Neural progenitor cell (in vitro differentiated cells): ENCODE measurements at regions not wholly inside any gene's neighbourhood (a gene's known extent, or its start where the extent isn't known, plus 50 kb on each side); places are given as distances from the start of the nearest gene placed in this dataset.

Source experiments
- DNase-seq: peaks from one replicate; pipeline ENCODE4 v3.0.0-alpha.2; 2016; ENCODE audit warnings: low spot score
- H2AFZ ChIP-seq: fragments of 200-600 bp; sonication (generic); replicated peaks from 2 replicates; pipeline ENCODE4 v1.6.1; 2016; ENCODE audit warnings: antibody characterized with exemption
- H3F3A ChIP-seq: fragments of 200-600 bp; sonication (generic); 2 replicates; pipeline ENCODE4 v1.6.1; 2016; ENCODE audit warnings: antibody characterized with exemption, low read depth
- H3K27ac ChIP-seq: fragments of 200-600 bp; sonication (generic); 2 replicates; pipeline ENCODE4 v1.5.1; 2016; ENCODE audit warnings: mild to moderate bottlenecking
- H3K27me3 ChIP-seq: fragments of 200-600 bp; sonication (generic); 2 replicates; pipeline ENCODE4 v1.6.1; 2016; ENCODE audit warnings: mild to moderate bottlenecking, moderate library complexity
- H3K36me3 ChIP-seq: fragments of 200-600 bp; sonication (generic); 2 replicates; pipeline ENCODE4 v1.5.1; 2016
- H3K4me1 ChIP-seq: fragments of 200-600 bp; sonication (generic); 2 replicates; pipeline ENCODE4 v1.6.1; 2016; ENCODE audit warnings: mixed run types
- H3K4me2 ChIP-seq: fragments of 200-600 bp; sonication (generic); 2 replicates; pipeline ENCODE4 v1.6.1; 2016
- H3K4me3 ChIP-seq: fragments of 200-600 bp; sonication (generic); 2 replicates; pipeline ENCODE4 v1.5.1; 2016
- H3K79me2 ChIP-seq: fragments of 200-600 bp; sonication (generic); 2 replicates; pipeline ENCODE4 v1.6.1; 2016; ENCODE audit warnings: low read depth
- H3K9ac ChIP-seq: fragments of 200-600 bp; sonication (generic); 2 replicates; pipeline ENCODE4 v1.6.1; 2016
- H3K9me3 ChIP-seq: fragments of 200-600 bp; sonication (generic); 2 replicates; pipeline ENCODE4 v1.5.1; 2016; ENCODE audit warnings: low read depth
- H4K20me1 ChIP-seq: fragments of 200-600 bp; sonication (generic); 2 replicates; pipeline ENCODE4 v1.6.1; 2016; ENCODE audit warnings: low read depth
- H3K27ac Mint-ChIP-seq: 3 replicates; pipeline ENCODE4 v1.8.0; 2021; ENCODE audit warnings: mixed read lengths
- H3K27me3 Mint-ChIP-seq: 2 replicates; pipeline ENCODE4 v1.8.0; 2022; ENCODE audit warnings: low read depth, mild to moderate bottlenecking, inconsistent platforms, moderate library complexity, mixed read lengths; ENCODE audit not compliant: insufficient read depth
- H3K36me3 Mint-ChIP-seq: 3 replicates; pipeline ENCODE4 v1.8.0; 2021; ENCODE audit warnings: mixed read lengths
- H3K4me1 Mint-ChIP-seq: 3 replicates; pipeline ENCODE4 v1.8.0; 2021; ENCODE audit warnings: mixed read lengths
- H3K4me3 Mint-ChIP-seq: 3 replicates; pipeline ENCODE4 v1.8.0; 2021; ENCODE audit warnings: mild to moderate bottlenecking, moderate library complexity, mixed read lengths
- H3K9me3 Mint-ChIP-seq: 3 replicates; pipeline ENCODE4 v1.8.0; 2020; ENCODE audit warnings: mixed read lengths
- EZH2 ChIP-seq: fragments of 200-600 bp; sonication (generic); IDR thresholded peaks from 2 replicates; pipeline ENCODE4 v1.6.1; 2017; ENCODE audit warnings: antibody characterized with exemption, mild to moderate bottlenecking, moderate library complexity
- EZH2phosphoT487 ChIP-seq: fragments of 200-600 bp; sonication (generic); IDR thresholded peaks from 2 replicates; pipeline ENCODE4 v1.6.1; 2017; ENCODE audit warnings: antibody characterized with exemption
- TF ChIP-seq, protein P1 (sequence below): fragments of 200-600 bp; sonication (generic); IDR thresholded peaks from 2 replicates; pipeline ENCODE4 v1.5.1; 2017; ENCODE audit warnings: antibody characterized with exemption, mild to moderate bottlenecking

GRCh38 chr1:14380408-14380807 is 218.1 kb upstream of the KAZN start:
- DNase-seq: no peak
- Mint-ChIP-seq H3K27ac (no peak overlapping the region), H3K4me3 (no peak overlapping the region), H3K36me3 (peaks cover 2% of the 10 kb centered on the region), H3K9me3 (peaks cover 32% of the 10 kb centered on the region), H3K4me1 (no peaks in the 10 kb centered on the region), H3K27me3 (no peaks in the 10 kb centered on the region)
- Histone ChIP-seq H3F3A (no peaks in the 10 kb centered on the region), H2AFZ (no peak overlapping the region), H3K36me3 (no peaks in the 10 kb centered on the region), H3K4me1 (no peaks in the 10 kb centered on the region), H3K27me3 (no peaks in the 10 kb centered on the region), H3K27ac (no peak overlapping the region), H3K79me2 (no peaks in the 10 kb centered on the region), H3K4me3 (no peak overlapping the region), H3K4me2 (no peak overlapping the region), H3K9ac (no peak overlapping the region), H4K20me1 (no peaks in the 10 kb centered on the region), H3K9me3 (no peaks in the 10 kb centered on the region)
- TF ChIP-seq, protein P1, sequence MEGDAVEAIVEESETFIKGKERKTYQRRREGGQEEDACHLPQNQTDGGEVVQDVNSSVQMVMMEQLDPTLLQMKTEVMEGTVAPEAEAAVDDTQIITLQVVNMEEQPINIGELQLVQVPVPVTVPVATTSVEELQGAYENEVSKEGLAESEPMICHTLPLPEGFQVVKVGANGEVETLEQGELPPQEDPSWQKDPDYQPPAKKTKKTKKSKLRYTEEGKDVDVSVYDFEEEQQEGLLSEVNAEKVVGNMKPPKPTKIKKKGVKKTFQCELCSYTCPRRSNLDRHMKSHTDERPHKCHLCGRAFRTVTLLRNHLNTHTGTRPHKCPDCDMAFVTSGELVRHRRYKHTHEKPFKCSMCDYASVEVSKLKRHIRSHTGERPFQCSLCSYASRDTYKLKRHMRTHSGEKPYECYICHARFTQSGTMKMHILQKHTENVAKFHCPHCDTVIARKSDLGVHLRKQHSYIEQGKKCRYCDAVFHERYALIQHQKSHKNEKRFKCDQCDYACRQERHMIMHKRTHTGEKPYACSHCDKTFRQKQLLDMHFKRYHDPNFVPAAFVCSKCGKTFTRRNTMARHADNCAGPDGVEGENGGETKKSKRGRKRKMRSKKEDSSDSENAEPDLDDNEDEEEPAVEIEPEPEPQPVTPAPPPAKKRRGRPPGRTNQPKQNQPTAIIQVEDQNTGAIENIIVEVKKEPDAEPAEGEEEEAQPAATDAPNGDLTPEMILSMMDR: no peak
- TF ChIP-seq EZH2: no peak
- no peak for TF ChIP-seq EZH2phosphoT487

DNA sequence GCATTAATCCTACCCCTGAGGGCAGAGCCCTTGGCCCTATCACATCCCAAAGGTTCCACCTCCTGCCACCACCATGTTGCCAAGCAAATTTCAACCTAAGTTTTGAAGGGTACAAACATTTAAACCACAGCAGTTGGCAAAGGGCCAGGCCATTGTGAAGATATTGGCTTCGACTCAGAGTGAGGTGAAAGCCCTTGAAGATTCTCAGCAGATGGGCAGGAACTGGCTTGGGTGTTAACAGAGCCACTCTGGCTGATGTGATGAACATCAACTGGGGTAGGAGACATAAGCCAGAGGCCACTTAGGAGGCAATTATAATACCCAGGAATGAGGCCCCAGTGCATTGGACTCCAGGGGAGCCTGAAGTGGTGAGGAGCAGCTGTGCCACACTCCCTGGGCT is 207.7 kb upstream of the KAZN start:
- H3K27ac ChIP-seq: no peak overlapping the region
- H3K36me3 ChIP-seq: no peaks in the 10 kb centered on the region
- no peaks in the 10 kb centered on the region for H3K4me1 ChIP-seq
- no peak overlapping the region for H3K4me3 ChIP-seq
- H3K9me3 ChIP-seq: no peaks in the 10 kb centered on the region
- no peak overlapping the region for H3K27ac Mint-ChIP-seq
- H3K9me3 Mint-ChIP-seq: peaks cover 27% of the 10 kb centered on the region
- TF ChIP-seq EZH2phosphoT487: no peak
- TF ChIP-seq, protein P1: no peak
- TF ChIP-seq EZH2: no peak
- peaks cover 5% of the 10 kb centered on the region for H3K36me3 Mint-ChIP-seq
- no peak overlapping the region for H3K4me2 ChIP-seq
- no peaks in the 10 kb centered on the region for H4K20me1 ChIP-seq
- peaks cover 3% of the 10 kb centered on the region for H3K27me3 Mint-ChIP-seq
- H3K4me1 Mint-ChIP-seq: peaks cover 11% of the 10 kb centered on the region
- no peaks in the 10 kb centered on the region for H3K79me2 ChIP-seq
- H2AFZ ChIP-seq: no peak overlapping the region
- no peak for DNase-seq
- no peak overlapping the region for H3K4me3 Mint-ChIP-seq
- H3K9ac ChIP-seq: no peak overlapping the region
- H3F3A ChIP-seq: no peaks in the 10 kb centered on the region
- H3K27me3 ChIP-seq: no peaks in the 10 kb centered on the region

- Histone ChIP-seq H3K9ac (no peak overlapping the region), H3K9me3 (no peaks in the 10 kb centered on the region), H4K20me1 (no peaks in the 10 kb centered on the region), H3K4me2 (no peak overlapping the region), H3K79me2 (no peaks in the 10 kb centered on the region), H2AFZ (no peak overlapping the region), H3F3A (no peaks in the 10 kb centered on the region), H3K27ac (no peak overlapping the region), H3K4me1 (no peaks in the 10 kb centered on the region), H3K36me3 (no peaks in the 10 kb centered on the region), H3K4me3 (no peak overlapping the region), H3K27me3 (no peaks in the 10 kb centered on the region)
- Mint-ChIP-seq H3K4me3 (no peak overlapping the region), H3K27ac (peak overlapping the region; percentile 74), H3K9me3 (peaks cover 24% of the 10 kb centered on the region), H3K4me1 (peaks cover 11% of the 10 kb centered on the region), H3K27me3 (peaks cover 3% of the 10 kb centered on the region), H3K36me3 (peaks cover 5% of the 10 kb centered on the region)
- DNase-seq: no peak
- no peak for TF ChIP-seq EZH2
- TF ChIP-seq, protein P1: no peak
Observed at GRCh38 chr1:14392161-14392858, 206.2 kb upstream of the KAZN start.
